Suprapubic skin (tissue), 4 donors: ENCODE measurements at regions not wholly inside any gene's neighbourhood (a gene's known extent, or its start where the extent isn't known, plus 50 kb on each side); places are given as distances from the start of the nearest gene placed in this dataset.

Experiments used
- DNase-seq, 2 donors: peaks; one replicate each; pipeline ENCODE4 v3.0.0-alpha.2; 2019; ENCODE audit warnings: low spot score in 2 of 2
- H3K27ac ChIP-seq: fragments of 200-600 bp; sonication (generic); one replicate; pipeline ENCODE4 v1.5.1; 2019
- H3K27me3 ChIP-seq: fragments of 200-600 bp; sonication (generic); one replicate; pipeline ENCODE4 v1.5.1; 2019
- H3K36me3 ChIP-seq: fragments of 200-600 bp; sonication (generic); one replicate; pipeline ENCODE4 v1.5.1; 2019
- H3K4me1 ChIP-seq: fragments of 200-600 bp; sonication (generic); one replicate; pipeline ENCODE4 v1.5.1; 2019
- H3K4me3 ChIP-seq: fragments of 200-600 bp; sonication (generic); one replicate; pipeline ENCODE4 v1.5.1; 2019; ENCODE audit warnings: mild to moderate bottlenecking
- H3K9me3 ChIP-seq: fragments of 200-600 bp; sonication (generic); one replicate; pipeline ENCODE4 v1.5.1; 2019
- CTCF ChIP-seq, 2 donors: fragments of 200-600 bp in 1 of 2; fragments of 450-650 bp in 1 of 2; sonication (generic) in 1 of 2; IDR thresholded peaks; one replicate each; pipeline ENCODE4 v1.5.1; 2016 to 2019; ENCODE audit warnings: antibody characterized with exemption in 2 of 2, mild to moderate bottlenecking in 1 of 2, moderate library complexity in 1 of 2
- EP300 ChIP-seq: sonication (generic); formaldehyde crosslinking; IDR thresholded peaks from one replicate; pipeline ENCODE4 v1.6.1; 2017; ENCODE audit warnings: antibody characterized with exemption
- POLR2A ChIP-seq, 2 donors: fragments of 450-650 bp; IDR thresholded peaks; one replicate each; pipeline ENCODE4 v1.6.1; 2017; ENCODE audit warnings: antibody characterized with exemption in 2 of 2, mild to moderate bottlenecking in 2 of 2, moderate library complexity in 2 of 2
- POLR2AphosphoS5 ChIP-seq, 3 donors: sonication (generic); formaldehyde crosslinking; IDR thresholded peaks; one replicate each; pipeline ENCODE4 v1.6.1; 2017; ENCODE audit warnings: antibody characterized with exemption in 3 of 3
- WGBS: methylation state at CpG from one replicate; pipeline ENCODE4 v1.1.5; 2018; 5-methylcytosine and 5-hydroxymethylcytosine counted together

GRCh38 chr5:38110130-38110529, 148.2 kb upstream of the EGFLAM start:
- peaks cover under 1% of the 10 kb centered on the region for H3K4me1 ChIP-seq
- no peaks in the 10 kb centered on the region for H3K36me3 ChIP-seq
- TF ChIP-seq CTCF (IDR thresholded peaks at IDR 0.05) (no peak), EP300 (no peak), POLR2A (IDR thresholded peaks at IDR 0.05) (no peak), POLR2AphosphoS5 (IDR thresholded peaks at IDR 0.05) (no peak)
- 84% methylated on average over 6 of the region's 6 CpGs for WGBS
- H3K9me3 ChIP-seq, result no peaks in the 10 kb centered on the region
- DNase-seq, result no peak
- no peak overlapping the region for H3K4me3 ChIP-seq
- H3K27me3 ChIP-seq, result no peaks in the 10 kb centered on the region
- no peak overlapping the region for H3K27ac ChIP-seq

GRCh38 chr5:38107096-38107495, 151.3 kb upstream of the EGFLAM start:
- 91% methylated on average over 4 of the region's 6 CpGs for WGBS
- H3K4me1 ChIP-seq, result no peaks in the 10 kb centered on the region
- DNase-seq, result no peak
- H3K27me3 ChIP-seq, result no peaks in the 10 kb centered on the region
- no peaks in the 10 kb centered on the region for H3K9me3 ChIP-seq
- no peak overlapping the region for H3K27ac ChIP-seq
- no peak for TF ChIP-seq EP300
- TF ChIP-seq POLR2A (IDR thresholded peaks at IDR 0.05), result no peak
- TF ChIP-seq CTCF (IDR thresholded peaks at IDR 0.05), result no peak
- no peak for TF ChIP-seq POLR2AphosphoS5 (IDR thresholded peaks at IDR 0.05)
- no peaks in the 10 kb centered on the region for H3K36me3 ChIP-seq
- no peak overlapping the region for H3K4me3 ChIP-seq

- WGBS, result 80% methylated on average over 4 of the region's 4 CpGs
Observed at GRCh38 chr5:38105801-38106200, 152.6 kb upstream of the EGFLAM start.

GRCh38 chr5:38105231-38105570, 153.2 kb upstream of the EGFLAM start:
- TF ChIP-seq CTCF (IDR thresholded peaks at IDR 0.05) (no peak), POLR2A (IDR thresholded peaks at IDR 0.05) (no peak), EP300 (no peak), POLR2AphosphoS5 (IDR thresholded peaks at IDR 0.05) (no peak)
- Histone ChIP-seq H3K27me3 (no peaks in the 10 kb centered on the region), H3K4me1 (no peaks in the 10 kb centered on the region), H3K36me3 (no peaks in the 10 kb centered on the region), H3K9me3 (no peaks in the 10 kb centered on the region), H3K4me3 (no peak overlapping the region), H3K27ac (no peak overlapping the region)
- no peak for DNase-seq
- 88% methylated on average over 3 of the region's 3 CpGs for WGBS

More at GRCh38 chr5:38105801-38106200, 152.6 kb upstream of the EGFLAM start:
- no peaks in the 10 kb centered on the region for H3K27me3 ChIP-seq
- TF ChIP-seq EP300, result no peak
- no peak for TF ChIP-seq POLR2A (IDR thresholded peaks at IDR 0.05)
- TF ChIP-seq POLR2AphosphoS5 (IDR thresholded peaks at IDR 0.05), result no peak
- TF ChIP-seq CTCF (IDR thresholded peaks at IDR 0.05), result no peak
- H3K36me3 ChIP-seq, result no peaks in the 10 kb centered on the region
- no peak for DNase-seq
- H3K27ac ChIP-seq, result no peak overlapping the region
- H3K4me1 ChIP-seq, result no peaks in the 10 kb centered on the region
- no peaks in the 10 kb centered on the region for H3K9me3 ChIP-seq
- no peak overlapping the region for H3K4me3 ChIP-seq

GRCh38 chr5:38104497-38105230, 153.7 kb upstream of the EGFLAM start:
- no peaks in the 10 kb centered on the region for H3K36me3 ChIP-seq
- no peaks in the 10 kb centered on the region for H3K9me3 ChIP-seq
- no peak overlapping the region for H3K27ac ChIP-seq
- DNase-seq, result no peak
- TF ChIP-seq POLR2A (IDR thresholded peaks at IDR 0.05) (no peak), POLR2AphosphoS5 (IDR thresholded peaks at IDR 0.05) (no peak), EP300 (no peak), CTCF (IDR thresholded peaks at IDR 0.05) (no peak)
- 57% methylated on average over 5 of the region's 5 CpGs for WGBS
- no peak overlapping the region for H3K4me3 ChIP-seq
- H3K4me1 ChIP-seq, result no peaks in the 10 kb centered on the region
- H3K27me3 ChIP-seq, result no peaks in the 10 kb centered on the region
